Left ventricle myocardium superior (tissue), 1 donor: ENCODE measurements at regions not wholly inside any gene's neighbourhood (a gene's known extent, or its start where the extent isn't known, plus 50 kb on each side); places are given as distances from the start of the nearest gene placed in this dataset.

ENCODE experiments used
- ATAC-seq: fragments of 200-7000 bp; cut with Tn5 transposase; one replicate; pipeline ENCODE4 v1.9.1; 2020; ENCODE audit warnings: mild to moderate bottlenecking, moderate library complexity
- DNase-seq: peaks from one replicate; pipeline ENCODE4 v3.0.0-alpha.2; 2020
- intact Hi-C: fragments of 100-400 bp; cut with micrococcal nuclease; formaldehyde crosslinking; loops from one replicate; pipeline ENCODE4 v1.11.0; 2022
- donor health status: DM: no; HTN: yes; CAD: no; lungs with severe emphysema.

GRCh38 chr2:45303417-45304202 is 294.4 kb upstream of the SIX2 start:
- no peak for ATAC-seq

GRCh38 chr2:45301307-45302277 is 292.3 kb upstream of the SIX2 start:
- no peak for ATAC-seq
- DNase-seq, result no peak
- intact Hi-C loops, result no loop called here

More at GRCh38 chr2:45303417-45304202, 294.4 kb upstream of the SIX2 start:
- intact Hi-C loops, result no loop called here
- no peak for DNase-seq

- intact Hi-C loops, result no loop called here
- ATAC-seq (no peak), DNase-seq (no peak)
Measured at GRCh38 chr2:45300026-45300750, 290.9 kb upstream of the SIX2 start.

- ATAC-seq (no peak), DNase-seq (no peak)
- intact Hi-C loops, result no loop called here
Measured at GRCh38 chr2:45299361-45299760, 290.1 kb upstream of the SIX2 start.

- no peak for DNase-seq
- ATAC-seq, result no peak
- intact Hi-C loops, result no loop called here
Measured at GRCh38 chr2:45293182-45293581, 283.9 kb upstream of the SIX2 start.

GRCh38 chr2:45291296-45291701 is 282.0 kb upstream of the SIX2 start:
- ATAC-seq, result no peak
- intact Hi-C loops, result no loop called here
- DNase-seq, result no peak

GRCh38 chr2:45289997-45290709 is 280.9 kb upstream of the SIX2 start:
- DNase-seq (no peak), ATAC-seq (no peak)
- intact Hi-C loops, result no loop called here

- intact Hi-C loops, result no loop called here
- no peak for DNase-seq
Measured at GRCh38 chr2:45288532-45289417, 279.5 kb upstream of the SIX2 start.

GRCh38 chr2:45287045-45287444 is 277.8 kb upstream of the SIX2 start:
- DNase-seq, result no peak
- no peak for ATAC-seq
- intact Hi-C loops, result no loop called here

More at GRCh38 chr2:45288532-45289417, 279.5 kb upstream of the SIX2 start:
- ATAC-seq, result no peak

GRCh38 chr2:45285771-45286390 is 276.6 kb upstream of the SIX2 start:
- no peak for ATAC-seq
- intact Hi-C loops, result no loop called here
- DNase-seq, result no peak

- DNase-seq (no peak), ATAC-seq (no peak)
- intact Hi-C loops, result no loop called here
Measured at GRCh38 chr2:45285311-45285710, 276.1 kb upstream of the SIX2 start.

GRCh38 chr2:45284621-45284995 is 275.4 kb upstream of the SIX2 start:
- intact Hi-C loops, result no loop called here
- no peak for DNase-seq
- ATAC-seq, result no peak

GRCh38 chr2:45283764-45284620 is 274.7 kb upstream of the SIX2 start:
- no peak for DNase-seq
- no peak for ATAC-seq
- intact Hi-C loops, result no loop called here

GRCh38 chr2:45282646-45283045 is 273.4 kb upstream of the SIX2 start:
- ATAC-seq (no peak), DNase-seq (no peak)
- intact Hi-C loops, result no loop called here

- intact Hi-C loops, result no loop called here
- DNase-seq (no peak), ATAC-seq (no peak)
Measured at GRCh38 chr2:45281311-45281710, 272.1 kb upstream of the SIX2 start.

- ATAC-seq (no peak), DNase-seq (no peak)
- intact Hi-C loops, result no loop called here
Measured at GRCh38 chr2:45280794-45281193, 271.5 kb upstream of the SIX2 start.

GRCh38 chr2:45279356-45279755 is 270.1 kb upstream of the SIX2 start:
- intact Hi-C loops, result no loop called here
- DNase-seq (no peak), ATAC-seq (no peak)
